ENCODE measurements at regions not wholly inside any gene's neighbourhood (a gene's known extent, or its start where the extent isn't known, plus 50 kb on each side); places are given as distances from the start of the nearest gene placed in this dataset.

GRCh38 chr11:131044851-131045250 is 128.6 kb upstream of the SNX19 start:
- peaks cover 11% of the 10 kb centered on the region for H3K4me1 ChIP-seq
- DNase-seq (ENCODE audit: low spot score in 2 of 2): no peak
- H3K4me3 ChIP-seq: no peak overlapping the region
- WGBS: 75% methylated on average over 7 of the region's 7 CpGs
- no peak overlapping the region for H3K27ac ChIP-seq
- TF ChIP-seq POLR2AphosphoS5 (IDR thresholded peaks at IDR 0.05) (no peak), EP300 (IDR thresholded peaks at IDR 0.05) (no peak), POLR2A (IDR thresholded peaks at IDR 0.05) (no peak), CTCF (IDR thresholded peaks at IDR 0.05) (no peak)
- H3K27me3 ChIP-seq: peaks cover 4% of the 10 kb centered on the region
- H3K36me3 ChIP-seq: no peaks in the 10 kb centered on the region
- H3K9me3 ChIP-seq: no peaks in the 10 kb centered on the region

- no peaks in the 10 kb centered on the region for H3K36me3 ChIP-seq
- DNase-seq (ENCODE audit: low spot score in 2 of 2): no peak
- no peak overlapping the region for H3K27ac ChIP-seq
- H3K4me1 ChIP-seq: no peaks in the 10 kb centered on the region
- 85% methylated on average over 3 of the region's 3 CpGs for WGBS
- no peaks in the 10 kb centered on the region for H3K9me3 ChIP-seq
- peaks cover 13% of the 10 kb centered on the region for H3K27me3 ChIP-seq
- no peak overlapping the region for H3K4me3 ChIP-seq
- no peak for TF ChIP-seq POLR2AphosphoS5 (IDR thresholded peaks at IDR 0.05)
- no peak for TF ChIP-seq CTCF (IDR thresholded peaks at IDR 0.05)
- no peak for TF ChIP-seq POLR2A (IDR thresholded peaks at IDR 0.05)
- no peak for TF ChIP-seq EP300 (IDR thresholded peaks at IDR 0.05)
Measured at GRCh38 chr11:131052367-131052766, 136.1 kb upstream of the SNX19 start.

GRCh38 chr11:131056036-131056435 is 139.8 kb upstream of the SNX19 start:
- Histone ChIP-seq H3K4me3 (no peak overlapping the region), H3K4me1 (no peaks in the 10 kb centered on the region), H3K9me3 (no peaks in the 10 kb centered on the region), H3K36me3 (no peaks in the 10 kb centered on the region), H3K27ac (no peak overlapping the region), H3K27me3 (peaks cover 13% of the 10 kb centered on the region)
- no peak for TF ChIP-seq POLR2A (IDR thresholded peaks at IDR 0.05)
- TF ChIP-seq POLR2AphosphoS5 (IDR thresholded peaks at IDR 0.05): no peak
- no peak for TF ChIP-seq EP300 (IDR thresholded peaks at IDR 0.05)
- no peak for TF ChIP-seq CTCF (IDR thresholded peaks at IDR 0.05)
- DNase-seq (ENCODE audit: low spot score in 2 of 2): no peak
- WGBS: 87% methylated on average over 2 of the region's 2 CpGs

GRCh38 chr11:131063638-131064037 is 147.4 kb upstream of the SNX19 start:
- peaks cover 15% of the 10 kb centered on the region for H3K27me3 ChIP-seq
- H3K4me3 ChIP-seq: no peak overlapping the region
- H3K9me3 ChIP-seq: no peaks in the 10 kb centered on the region
- WGBS: 61% methylated on average over 6 of the region's 6 CpGs
- peaks cover 10% of the 10 kb centered on the region for H3K4me1 ChIP-seq
- DNase-seq (ENCODE audit: low spot score in 2 of 2): no peak
- H3K27ac ChIP-seq: no peak overlapping the region
- no peak for TF ChIP-seq CTCF (IDR thresholded peaks at IDR 0.05)
- H3K36me3 ChIP-seq: no peaks in the 10 kb centered on the region

GRCh38 chr11:131064373-131064991 is 148.2 kb upstream of the SNX19 start:
- no peaks in the 10 kb centered on the region for H3K9me3 ChIP-seq
- 11% methylated on average over 12 of the region's 12 CpGs for WGBS
- H3K27me3 ChIP-seq: peaks cover 15% of the 10 kb centered on the region
- no peak overlapping the region for H3K4me3 ChIP-seq
- H3K4me1 ChIP-seq: peaks cover 10% of the 10 kb centered on the region
- no peak overlapping the region for H3K27ac ChIP-seq
- TF ChIP-seq CTCF (IDR thresholded peaks at IDR 0.05) (peak; percentile 44 to 73), POLR2AphosphoS5 (IDR thresholded peaks at IDR 0.05) (no peak)
- H3K36me3 ChIP-seq: no peaks in the 10 kb centered on the region
- DNase-seq (ENCODE audit: low spot score in 2 of 2): no peak
